Neuronal stem cell (in vitro differentiated cells): ENCODE measurements at regions not wholly inside any gene's neighbourhood (a gene's known extent, or its start where the extent isn't known, plus 50 kb on each side); places are given as distances from the start of the nearest gene placed in this dataset.

Experiments used
- DNase-seq: peaks from one replicate; pipeline ENCODE4 v3.0.0-alpha.2; 2013; ENCODE audit warnings: low spot score
- H2AFZ ChIP-seq: one replicate; pipeline ENCODE4 v1.6.1; 2013; ENCODE audit warnings: mild to moderate bottlenecking, low read length, inconsistent platforms
- H2AK5ac ChIP-seq: 2 replicates; pipeline ENCODE4 v1.6.1; 2013; ENCODE audit warnings: low read depth, mild to moderate bottlenecking, inconsistent platforms, low read length, moderate library complexity, mixed read lengths
- H2BK120ac ChIP-seq: 2 replicates; pipeline ENCODE4 v1.6.1; 2013; ENCODE audit warnings: low read depth, mild to moderate bottlenecking, inconsistent platforms, low read length, moderate library complexity, mixed read lengths
- H2BK12ac ChIP-seq: one replicate; pipeline ENCODE4 v1.6.1; 2013; ENCODE audit warnings: low read length, inconsistent platforms
- H2BK15ac ChIP-seq: 2 replicates; pipeline ENCODE4 v1.6.1; 2013; ENCODE audit warnings: mild to moderate bottlenecking, low read length, inconsistent platforms, mixed read lengths
- H2BK5ac ChIP-seq: one replicate; pipeline ENCODE4 v1.6.1; 2013; ENCODE audit warnings: inconsistent platforms, mild to moderate bottlenecking, low read length, moderate library complexity
- H3K14ac ChIP-seq: one replicate; pipeline ENCODE4 v1.6.1; 2013; ENCODE audit warnings: low read length, inconsistent platforms
- H3K18ac ChIP-seq: 2 replicates; pipeline ENCODE4 v1.6.1; 2013; ENCODE audit warnings: low read length, inconsistent platforms
- H3K23ac ChIP-seq: 2 replicates; pipeline ENCODE4 v1.6.1; 2013; ENCODE audit warnings: low read depth, mild to moderate bottlenecking, mixed read lengths, low read length, inconsistent platforms; ENCODE audit not compliant: poor library complexity
- H3K27ac ChIP-seq: replicated peaks from 3 replicates; pipeline ENCODE4 v1.5.1; 2013; ENCODE audit warnings: low read length, inconsistent platforms
- H3K27me3 ChIP-seq, 3 experiments: 2 replicates each; pipeline ENCODE4 v1.6.1; 2013; ENCODE audit warnings: low read length in 3 of 3, mild to moderate bottlenecking in 2 of 3, inconsistent platforms in 1 of 3, low read depth in 1 of 3, mixed read lengths in 1 of 3, moderate library complexity in 1 of 3; ENCODE audit not compliant: control insufficient read depth in 3 of 3, insufficient read depth in 3 of 3
- H3K36me3 ChIP-seq, 2 donors: replicated peaks in 1 of 2; 2 replicates each; pipeline ENCODE4 v1.6.1; 2013; ENCODE audit warnings: low read length in 2 of 2; ENCODE audit not compliant: control insufficient read depth in 2 of 2, insufficient read depth in 2 of 2
- H3K4ac ChIP-seq: 2 replicates; pipeline ENCODE4 v1.6.1; 2013; ENCODE audit warnings: inconsistent platforms, mild to moderate bottlenecking, low read length, moderate library complexity
- H3K4me1 ChIP-seq, 2 donors: 1 replicate in 1 of 2; 2 replicates in 1 of 2; pipeline ENCODE4 v1.6.1; 2013; ENCODE audit warnings: low read length in 2 of 2, low read depth in 1 of 2; ENCODE audit not compliant: control insufficient read depth in 2 of 2, insufficient read depth in 1 of 2
- H3K4me2 ChIP-seq: one replicate; pipeline ENCODE4 v1.6.1; 2013; ENCODE audit warnings: mild to moderate bottlenecking, low read length, inconsistent platforms; ENCODE audit not compliant: insufficient read depth, poor library complexity, severe bottlenecking
- H3K4me3 ChIP-seq, 2 donors: 2 replicates each; pipeline ENCODE4 v1.5.1; 2013; ENCODE audit warnings: low read length in 2 of 2, mild to moderate bottlenecking in 2 of 2, inconsistent platforms in 1 of 2, moderate library complexity in 1 of 2
- H3K79me1 ChIP-seq: one replicate; pipeline ENCODE4 v1.6.1; 2013; ENCODE audit warnings: low read depth, mild to moderate bottlenecking, inconsistent platforms, low read length, moderate library complexity
- H3K9ac ChIP-seq: one replicate; pipeline ENCODE4 v1.6.1; 2013; ENCODE audit warnings: mild to moderate bottlenecking, low read depth, low read length, inconsistent platforms; ENCODE audit not compliant: poor library complexity
- H3K9me3 ChIP-seq, 2 donors: replicated peaks in 1 of 2; 2 replicates each; pipeline versions ENCODE3 to v1.6.1; 2013; ENCODE audit warnings: low read length in 2 of 2, mild to moderate bottlenecking in 2 of 2, inconsistent platforms in 1 of 2, low read depth in 1 of 2, mixed read lengths in 1 of 2, moderate library complexity in 1 of 2; ENCODE audit not compliant: control insufficient read depth in 2 of 2, insufficient read depth in 1 of 2
- H4K8ac ChIP-seq: one replicate; pipeline ENCODE4 v1.6.1; 2013; ENCODE audit warnings: low read depth, mild to moderate bottlenecking, inconsistent platforms, low read length, moderate library complexity
- H4K91ac ChIP-seq: one replicate; pipeline ENCODE4 v1.6.1; 2013; ENCODE audit warnings: low read length, low read depth, mild to moderate bottlenecking, inconsistent platforms; ENCODE audit not compliant: poor library complexity
- WGBS, 2 donors: extraction: QIAGEN DNeasy Blood & Tissue Kit; methylation state at CpG; one replicate each; pipeline ENCODE4 v1.1.7; 2013; ENCODE audit warnings: missing lambda C conversion rate in 2 of 2, mixed read lengths in 1 of 2; ENCODE audit not compliant: insufficient read length in 2 of 2, insufficient replicate concordance in 1 of 2; ENCODE audit errors: extremely low coverage in 2 of 2; 5-methylcytosine and 5-hydroxymethylcytosine counted together

DNA sequence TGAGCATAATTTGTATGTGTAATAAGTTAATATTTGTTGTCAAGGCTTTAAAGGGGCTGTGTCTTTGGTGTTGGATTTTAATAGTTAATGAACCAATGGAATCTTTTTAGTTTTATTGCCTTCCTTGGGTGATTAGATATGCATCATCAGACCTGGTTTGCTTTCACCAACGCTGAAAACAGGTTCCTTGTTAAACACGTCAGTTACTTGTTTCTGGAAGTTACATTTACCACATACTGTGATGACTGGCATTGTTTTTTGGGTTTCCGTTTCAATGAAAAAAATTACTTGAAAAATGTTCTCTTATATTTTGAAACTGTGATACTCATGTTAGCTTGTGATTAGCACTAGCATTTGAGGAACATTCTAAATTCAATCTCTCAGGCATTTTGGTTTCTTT lies 58.6 kb upstream of the RNF144B start:
- WGBS, 2 donors = no CpG with 5 or more reads among the region's 3 CpGs
- H2BK12ac ChIP-seq = no peak overlapping the region
- no peaks in the 10 kb centered on the region for H3K4me1 ChIP-seq
- H3K9me3 ChIP-seq = no peaks in the 10 kb centered on the region
- no peaks in the 10 kb centered on the region for H3K27me3 ChIP-seq
- H3K27ac ChIP-seq = no peak overlapping the region
- H3K4me2 ChIP-seq = no peak overlapping the region
- H3K4ac ChIP-seq = no peak overlapping the region
- no peaks in the 10 kb centered on the region for H3K79me1 ChIP-seq
- no peak for DNase-seq
- H2AFZ ChIP-seq = no peak overlapping the region
- H2BK120ac ChIP-seq = no peak overlapping the region
- no peak overlapping the region for H3K4me3 ChIP-seq
- H2BK15ac ChIP-seq = no peak overlapping the region
- no peaks in the 10 kb centered on the region for H3K36me3 ChIP-seq
- H3K18ac ChIP-seq = no peak overlapping the region
- no peak overlapping the region for H3K14ac ChIP-seq
- H4K8ac ChIP-seq = no peak overlapping the region
- no peak overlapping the region for H3K9ac ChIP-seq
- no peak overlapping the region for H2AK5ac ChIP-seq
- no peak overlapping the region for H4K91ac ChIP-seq
- H2BK5ac ChIP-seq = no peak overlapping the region
- H3K23ac ChIP-seq = no peak overlapping the region

DNA sequence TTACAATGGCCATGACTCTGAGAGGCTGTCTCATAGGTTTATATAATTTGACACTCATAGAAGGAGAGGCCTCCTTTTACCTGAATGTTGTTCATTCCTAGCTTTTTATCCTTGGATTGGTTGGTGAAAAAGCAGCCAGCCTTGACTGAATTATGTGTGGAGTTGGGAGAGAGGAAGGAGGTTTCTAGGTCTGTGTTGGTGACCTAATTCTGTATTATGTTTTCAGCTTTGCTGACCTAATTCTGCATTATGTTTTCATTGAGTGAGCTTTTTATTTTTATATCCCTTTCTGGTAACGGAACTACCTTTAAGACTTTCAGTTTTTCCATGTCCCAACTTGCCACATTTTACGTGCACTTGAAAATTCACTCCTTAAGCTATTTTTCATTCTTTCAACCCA lies 59.1 kb upstream of the RNF144B start:
- no CpG with 5 or more reads among the region's 2 CpGs for WGBS, 2 donors
- H3K23ac ChIP-seq = no peak overlapping the region
- no peak overlapping the region for H3K18ac ChIP-seq
- H4K91ac ChIP-seq = no peak overlapping the region
- H3K4me3 ChIP-seq = no peak overlapping the region
- H2BK12ac ChIP-seq = no peak overlapping the region
- H3K14ac ChIP-seq = no peak overlapping the region
- H2BK120ac ChIP-seq = no peak overlapping the region
- no peak overlapping the region for H2AFZ ChIP-seq
- H3K27me3 ChIP-seq = no peaks in the 10 kb centered on the region
- no peak overlapping the region for H2BK15ac ChIP-seq
- no peak overlapping the region for H4K8ac ChIP-seq
- no peak for DNase-seq
- no peak overlapping the region for H2AK5ac ChIP-seq
- H3K4ac ChIP-seq = no peak overlapping the region
- H3K9ac ChIP-seq = no peak overlapping the region
- no peak overlapping the region for H2BK5ac ChIP-seq
- no peaks in the 10 kb centered on the region for H3K79me1 ChIP-seq
- no peak overlapping the region for H3K4me2 ChIP-seq
- H3K4me1 ChIP-seq = no peaks in the 10 kb centered on the region
- H3K27ac ChIP-seq = no peak overlapping the region
- H3K36me3 ChIP-seq = no peaks in the 10 kb centered on the region
- no peaks in the 10 kb centered on the region for H3K9me3 ChIP-seq

DNA sequence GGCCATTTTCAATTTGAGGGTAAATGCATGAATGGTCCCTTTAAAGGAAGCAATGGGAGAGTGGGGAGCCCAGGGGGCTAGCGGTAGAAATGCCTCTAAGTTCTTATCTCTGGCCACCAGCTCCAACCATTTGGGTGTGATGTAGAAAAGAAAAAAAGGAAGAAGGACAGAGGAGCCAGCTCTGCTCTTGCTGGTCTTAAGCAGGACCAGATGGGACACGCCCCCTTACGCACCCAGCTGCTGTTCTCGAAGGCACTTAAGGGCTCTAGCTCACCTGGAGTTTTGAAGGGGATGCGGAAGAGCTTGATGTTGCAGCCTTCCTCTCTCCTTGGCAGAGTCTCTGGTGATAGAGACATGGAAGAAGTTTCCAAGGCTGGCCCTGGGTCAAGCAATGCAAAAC lies 59.5 kb upstream of the RNF144B start:
- no peak overlapping the region for H3K23ac ChIP-seq
- DNase-seq = no peak
- peak overlapping the region; percentile 70 for H3K18ac ChIP-seq

DNA sequence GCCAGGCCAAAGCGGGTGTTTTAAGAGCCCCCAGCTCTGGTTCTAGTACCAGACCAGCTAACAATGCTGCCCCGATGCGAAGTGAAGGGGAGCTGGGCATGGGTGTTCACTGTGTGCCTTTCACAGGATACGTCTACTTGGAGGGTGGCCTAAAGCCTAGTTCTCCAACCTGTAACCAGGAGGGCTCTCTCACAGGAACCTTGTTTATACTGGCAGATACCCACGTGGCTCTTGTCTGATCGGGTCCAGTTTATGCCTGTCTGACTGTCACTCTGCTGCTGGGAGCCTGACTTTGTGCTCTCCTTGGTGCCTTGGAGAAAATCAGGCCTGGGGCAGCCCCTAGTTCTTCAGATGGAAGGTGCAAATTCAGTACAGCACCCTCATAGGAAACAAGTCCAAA lies 60.2 kb upstream of the RNF144B start:
- Histone ChIP-seq H3K27me3 (no peaks in the 10 kb centered on the region), H3K9me3 (no peaks in the 10 kb centered on the region), H4K8ac (no peak overlapping the region), H3K36me3 (no peaks in the 10 kb centered on the region), H2BK15ac (no peak overlapping the region), H2AFZ (no peak overlapping the region), H3K23ac (no peak overlapping the region), H3K18ac (no peak overlapping the region), H3K4ac (no peak overlapping the region), H2AK5ac (no peak overlapping the region), H3K4me3 (no peak overlapping the region), H2BK5ac (no peak overlapping the region), H3K79me1 (no peaks in the 10 kb centered on the region), H3K14ac (no peak overlapping the region), H3K9ac (no peak overlapping the region), H2BK12ac (no peak overlapping the region), H3K4me1 (no peaks in the 10 kb centered on the region), H3K27ac (no peak overlapping the region), H3K4me2 (no peak overlapping the region), H4K91ac (no peak overlapping the region), H2BK120ac (no peak overlapping the region)
- DNase-seq = no peak
- no CpG with 5 or more reads among the region's 6 CpGs for WGBS, 2 donors

More for the DNA sequence above, 59.5 kb upstream of the RNF144B start:
- H3K4me2 ChIP-seq = no peak overlapping the region
- WGBS, 2 donors = no CpG with 5 or more reads among the region's 5 CpGs
- no peaks in the 10 kb centered on the region for H3K27me3 ChIP-seq
- H2BK120ac ChIP-seq = no peak overlapping the region
- no peak overlapping the region for H3K9ac ChIP-seq
- no peak overlapping the region for H2AFZ ChIP-seq
- no peaks in the 10 kb centered on the region for H3K79me1 ChIP-seq
- no peak overlapping the region for H2BK15ac ChIP-seq
- no peak overlapping the region for H3K27ac ChIP-seq
- no peak overlapping the region for H2BK5ac ChIP-seq
- H3K14ac ChIP-seq = no peak overlapping the region
- H4K8ac ChIP-seq = no peak overlapping the region
- no peak overlapping the region for H3K4ac ChIP-seq
- H3K9me3 ChIP-seq = no peaks in the 10 kb centered on the region
- no peak overlapping the region for H2AK5ac ChIP-seq
- no peak overlapping the region for H4K91ac ChIP-seq
- H2BK12ac ChIP-seq = no peak overlapping the region
- H3K36me3 ChIP-seq = no peaks in the 10 kb centered on the region
- no peak overlapping the region for H3K4me3 ChIP-seq
- no peaks in the 10 kb centered on the region for H3K4me1 ChIP-seq
